ENCODE measurements at regions not wholly inside any gene's neighbourhood (a gene's known extent, or its start where the extent isn't known, plus 50 kb on each side); places are given as distances from the start of the nearest gene placed in this dataset.

GRCh38 chr21:9758888-9759287 is 762.5 kb upstream of the TPTE start:
- Histone ChIP-seq H2AFZ (no peak overlapping the region), H3F3A (replicated peaks; ENCODE audit: low read depth) (no peaks in the 10 kb centered on the region), H3K79me2 (replicated peaks; ENCODE audit: insufficient read depth) (no peaks in the 10 kb centered on the region), H3K27me3 (ENCODE audit: insufficient read depth) (peaks cover 6% of the 10 kb centered on the region), H3K9me2 (ENCODE audit: insufficient read depth) (no peaks in the 10 kb centered on the region), H3K4me2 (no peak overlapping the region), H4K20me1 (replicated peaks; ENCODE audit: insufficient read depth) (no peaks in the 10 kb centered on the region), H3K4me3 (no peak overlapping the region; the same call in 1 of the 2 replicates), H3K4me1 (ENCODE audit: insufficient read depth) (no peaks in the 10 kb centered on the region), H3K36me3 (ENCODE audit: insufficient read depth) (peaks cover 54% of the 10 kb centered on the region), H3K27ac (ENCODE audit: low read depth) (no peak overlapping the region)
- ATAC-seq (no peak), DNase-seq (ENCODE audit: low spot score) (no peak)
- H3K27me3 Mint-ChIP-seq (ENCODE audit: insufficient read depth, low read depth, poor library complexity), result no peaks in the 10 kb centered on the region
- no peak overlapping the region for H3K27ac Mint-ChIP-seq
- H3K9me3 Mint-ChIP-seq, result no peaks in the 10 kb centered on the region
- TF ChIP-seq STAT1 (IDR thresholded peaks at IDR 0.05; ENCODE audit: unreplicated experiment) (no peak), CREB1 (CRISPR knock-in tag; IDR thresholded peaks at IDR 0.05; ENCODE audit: low read depth) (no peak), REST (IDR thresholded peaks at IDR 0.05; ENCODE audit: unreplicated experiment) (no peak), EZH2 (IDR thresholded peaks at IDR 0.05; ENCODE audit: low read depth, unreplicated experiment) (no peak), ZNF462 (CRISPR knock-in tag; IDR thresholded peaks at IDR 0.05) (no peak), ZNF114 (CRISPR knock-in tag; IDR thresholded peaks at IDR 0.05) (no peak)
- no peak overlapping the region for H3K4me3 Mint-ChIP-seq
- no peaks in the 10 kb centered on the region for H3K4me1 Mint-ChIP-seq
- peaks cover 7% of the 10 kb centered on the region; the same call in 2 of the 3 replicates for H3K36me3 Mint-ChIP-seq (ENCODE audit: low read depth)
